HEK293 (cell line): ENCODE measurements at regions not wholly inside any gene's neighbourhood (a gene's known extent, or its start where the extent isn't known, plus 50 kb on each side); places are given as distances from the start of the nearest gene placed in this dataset.

Experiments used
- CTCF ChIA-PET: fragments of 350-600 bp; formaldehyde crosslinking; extraction: SDS; loops from one replicate; lab custom pipeline; 2021; ENCODE audit warnings: antibody characterized with exemption; lab: Yijun Ruan, JAX
- POLR2A ChIA-PET: fragments of 300-600 bp; formaldehyde crosslinking; extraction: SDS; loops from one replicate; lab custom pipeline; 2020; ENCODE audit warnings: antibody characterized with exemption, inconsistent platforms; lab: Yijun Ruan, JAX
- H3K27ac ChIP-seq: fragments of 200-500 bp; sonication (Bioruptor generic); 2 replicates; pipeline ENCODE4 v1.5.1; 2014; ENCODE audit warnings: low read depth, low read length, control low read depth, inconsistent platforms; ENCODE audit errors: extremely low read depth
- H3K36me3 ChIP-seq, 2 experiments: fragments of 200-500 bp in 1 of 2; sonication (Bioruptor generic) in 1 of 2; 1 replicate in 1 of 2; 2 replicates in 1 of 2; pipeline ENCODE4 v1.5.1; 2014 to 2017; ENCODE audit warnings: inconsistent platforms in 2 of 2, low read length in 2 of 2; ENCODE audit not compliant: control insufficient read depth in 2 of 2, insufficient read depth in 1 of 2
- H3K4me1 ChIP-seq: fragments of 200-500 bp; sonication (Bioruptor generic); 2 replicates; pipeline ENCODE4 v1.5.1; 2014; ENCODE audit warnings: mild to moderate bottlenecking, low read length, inconsistent platforms; ENCODE audit not compliant: control insufficient read depth, insufficient read depth
- H3K4me3 ChIP-seq: 2 replicates; pipeline ENCODE4 v1.5.1; 2011; ENCODE audit warnings: low read depth, mild to moderate bottlenecking, control low read depth, low read length, moderate library complexity
- H3K9me3 ChIP-seq: fragments of 200-500 bp; sonication (Bioruptor generic); 2 replicates; pipeline ENCODE4 v1.5.1; 2014; ENCODE audit warnings: low read depth, low read length, inconsistent platforms; ENCODE audit not compliant: control insufficient read depth, insufficient read depth
- GLIS2 ChIP-seq: fragments of 450-650 bp; formaldehyde crosslinking; IDR thresholded peaks from 2 replicates; pipeline ENCODE4 v1.5.1; 2016; ENCODE audit warnings: missing biosample characterization, missing genetic modification characterization
- ZBTB1 ChIP-seq: fragments of 450-650 bp; formaldehyde crosslinking; IDR thresholded peaks from 2 replicates; pipeline ENCODE4 v1.5.1; 2016; ENCODE audit warnings: missing biosample characterization, missing genetic modification characterization
- ZBTB21 ChIP-seq: fragments of 450-650 bp; formaldehyde crosslinking; IDR thresholded peaks from 2 replicates; pipeline ENCODE4 v1.5.1; 2017; ENCODE audit warnings: missing biosample characterization, missing genetic modification characterization
- ZIC2 ChIP-seq: fragments of 450-650 bp; formaldehyde crosslinking; IDR thresholded peaks from 2 replicates; pipeline ENCODE4 v1.5.1; 2016; ENCODE audit warnings: missing biosample characterization, missing genetic modification characterization
- ZNF10 ChIP-seq: fragments of 450-650 bp; formaldehyde crosslinking; IDR thresholded peaks from 2 replicates; pipeline ENCODE4 v1.5.1; 2017; ENCODE audit warnings: missing biosample characterization, missing genetic modification characterization
- ZNF138 ChIP-seq: fragments of 450-650 bp; formaldehyde crosslinking; IDR thresholded peaks from 2 replicates; pipeline ENCODE4 v1.5.1; 2016; ENCODE audit warnings: missing biosample characterization, missing genetic modification characterization, borderline replicate concordance
- ZNF155 ChIP-seq: fragments of 450-650 bp; formaldehyde crosslinking; IDR thresholded peaks from 2 replicates; pipeline ENCODE4 v1.5.1; 2016; ENCODE audit warnings: missing biosample characterization, missing genetic modification characterization
- ZNF19 ChIP-seq: fragments of 450-650 bp; formaldehyde crosslinking; IDR thresholded peaks from 2 replicates; pipeline ENCODE4; 2016; ENCODE audit warnings: missing biosample characterization, missing genetic modification characterization, low read depth
- ZNF211 ChIP-seq: fragments of 450-650 bp; formaldehyde crosslinking; IDR thresholded peaks from 2 replicates; pipeline ENCODE4 v1.5.1; 2016; ENCODE audit warnings: low read depth, missing biosample characterization, missing genetic modification characterization
- ZNF274 ChIP-seq, 2 experiments: fragments of 200-500 bp in 1 of 2; fragments of 450-650 bp in 1 of 2; sonication (Bioruptor generic) in 1 of 2; formaldehyde crosslinking in 1 of 2; IDR thresholded peaks; 2 replicates each; pipeline versions ENCODE4 v1.5.1 to v1.6.1; 2014 to 2016; ENCODE audit warnings: borderline replicate concordance in 1 of 2, inconsistent platforms in 1 of 2, low read length in 1 of 2, missing biosample characterization in 1 of 2, missing genetic modification characterization in 1 of 2
- ZNF311 ChIP-seq: fragments of 450-650 bp; formaldehyde crosslinking; IDR thresholded peaks from 2 replicates; pipeline ENCODE4 v1.5.1; 2017; ENCODE audit warnings: missing biosample characterization, missing genetic modification characterization, borderline replicate concordance
- ZNF433 ChIP-seq: fragments of 450-650 bp; formaldehyde crosslinking; IDR thresholded peaks from 2 replicates; pipeline ENCODE4 v1.5.1; 2016; ENCODE audit warnings: missing biosample characterization, missing genetic modification characterization, low read depth
- ZNF473 ChIP-seq: fragments of 450-650 bp; formaldehyde crosslinking; IDR thresholded peaks from 2 replicates; pipeline ENCODE4 v1.5.1; 2017; ENCODE audit warnings: missing biosample characterization, missing genetic modification characterization
- ZNF501 ChIP-seq: fragments of 450-650 bp; formaldehyde crosslinking; IDR thresholded peaks from 2 replicates; pipeline ENCODE4 v1.5.1; 2016; ENCODE audit warnings: missing biosample characterization, missing genetic modification characterization
- ZNF555 ChIP-seq: fragments of 450-650 bp; formaldehyde crosslinking; conservative IDR thresholded peaks from 2 replicates; pipeline ENCODE4 v1.5.1; 2017; ENCODE audit warnings: missing biosample characterization, mild to moderate bottlenecking, missing genetic modification characterization, inconsistent platforms
- ZNF585B ChIP-seq: fragments of 450-650 bp; formaldehyde crosslinking; IDR thresholded peaks from 2 replicates; pipeline ENCODE4 v1.5.1; 2016; ENCODE audit warnings: missing biosample characterization, missing genetic modification characterization
- ZNF664 ChIP-seq: fragments of 450-650 bp; formaldehyde crosslinking; IDR thresholded peaks from 2 replicates; pipeline ENCODE4 v1.5.1; 2016; ENCODE audit warnings: missing biosample characterization, missing genetic modification characterization
- ZNF677 ChIP-seq: fragments of 450-650 bp; IDR thresholded peaks from 2 replicates; pipeline ENCODE4 v1.5.0; 2018; ENCODE audit warnings: missing biosample characterization, mild to moderate bottlenecking, missing genetic modification characterization, moderate library complexity
- TF ChIP-seq, protein P1 (sequence below): fragments of 450-650 bp; formaldehyde crosslinking; IDR thresholded peaks from 2 replicates; pipeline ENCODE4 v1.5.1; 2016; ENCODE audit warnings: missing biosample characterization, missing genetic modification characterization
- TF ChIP-seq, protein P2 (sequence below): fragments of 450-650 bp; formaldehyde crosslinking; IDR thresholded peaks from 2 replicates; pipeline ENCODE4 v1.5.1; 2017; ENCODE audit warnings: missing biosample characterization, missing genetic modification characterization
- TF ChIP-seq, protein P3 (sequence below): IDR thresholded peaks from 2 replicates; pipeline ENCODE4 v1.6.1; 2011; ENCODE audit warnings: mild to moderate bottlenecking, low read depth, low read length, borderline replicate concordance
- TF ChIP-seq, protein P4 (sequence below): fragments of 450-650 bp; formaldehyde crosslinking; IDR thresholded peaks from 2 replicates; pipeline ENCODE4 v1.5.1; 2016; ENCODE audit warnings: missing biosample characterization, missing genetic modification characterization
- TF ChIP-seq, protein P5 (sequence below): fragments of 450-650 bp; formaldehyde crosslinking; IDR thresholded peaks from 2 replicates; pipeline ENCODE4 v1.5.1; 2017; ENCODE audit warnings: missing biosample characterization, missing genetic modification characterization
- TF ChIP-seq, protein P6 (sequence below): fragments of 450-650 bp; formaldehyde crosslinking; IDR thresholded peaks from 2 replicates; pipeline ENCODE4 v1.5.1; 2016; ENCODE audit warnings: missing biosample characterization, missing genetic modification characterization, borderline replicate concordance
- TF ChIP-seq, protein P7 (sequence below): fragments of 450-650 bp; formaldehyde crosslinking; IDR thresholded peaks from 2 replicates; pipeline ENCODE4 v1.5.1; 2016; ENCODE audit warnings: missing biosample characterization, missing genetic modification characterization

DNA sequence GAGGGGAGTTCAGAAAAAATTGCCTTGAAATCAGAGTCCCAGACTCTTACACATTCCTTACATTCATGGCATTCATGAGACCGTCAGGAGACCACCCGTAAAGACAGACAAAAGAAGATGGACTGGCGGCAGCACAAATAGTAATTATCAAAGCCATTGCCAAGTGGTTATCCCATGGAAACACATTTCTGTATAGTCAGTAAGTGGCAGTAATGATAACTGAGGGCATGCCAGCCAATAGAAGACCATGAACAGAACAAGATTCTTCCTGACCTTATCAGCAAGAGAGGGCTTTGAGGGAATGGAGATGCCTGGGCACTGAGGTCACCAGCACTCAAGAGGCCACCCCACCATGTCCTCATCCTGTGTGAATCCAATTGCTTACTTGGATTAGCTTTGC, 121.7 kb upstream of the HCCS start:
- Histone ChIP-seq H3K9me3 (no peaks in the 10 kb centered on the region), H3K4me1 (no peaks in the 10 kb centered on the region), H3K27ac (no peak overlapping the region), H3K4me3 (no peak overlapping the region), H3K36me3 (no peaks in the 10 kb centered on the region)
- ChIA-PET POLR2A (no interaction called here), CTCF (no interaction called here)
- TF ChIP-seq ZNF433 (tag by site-specific recombination) = no peak
- no peak for TF ChIP-seq ZNF677 (tag by site-specific recombination)
- TF ChIP-seq, protein P1, sequence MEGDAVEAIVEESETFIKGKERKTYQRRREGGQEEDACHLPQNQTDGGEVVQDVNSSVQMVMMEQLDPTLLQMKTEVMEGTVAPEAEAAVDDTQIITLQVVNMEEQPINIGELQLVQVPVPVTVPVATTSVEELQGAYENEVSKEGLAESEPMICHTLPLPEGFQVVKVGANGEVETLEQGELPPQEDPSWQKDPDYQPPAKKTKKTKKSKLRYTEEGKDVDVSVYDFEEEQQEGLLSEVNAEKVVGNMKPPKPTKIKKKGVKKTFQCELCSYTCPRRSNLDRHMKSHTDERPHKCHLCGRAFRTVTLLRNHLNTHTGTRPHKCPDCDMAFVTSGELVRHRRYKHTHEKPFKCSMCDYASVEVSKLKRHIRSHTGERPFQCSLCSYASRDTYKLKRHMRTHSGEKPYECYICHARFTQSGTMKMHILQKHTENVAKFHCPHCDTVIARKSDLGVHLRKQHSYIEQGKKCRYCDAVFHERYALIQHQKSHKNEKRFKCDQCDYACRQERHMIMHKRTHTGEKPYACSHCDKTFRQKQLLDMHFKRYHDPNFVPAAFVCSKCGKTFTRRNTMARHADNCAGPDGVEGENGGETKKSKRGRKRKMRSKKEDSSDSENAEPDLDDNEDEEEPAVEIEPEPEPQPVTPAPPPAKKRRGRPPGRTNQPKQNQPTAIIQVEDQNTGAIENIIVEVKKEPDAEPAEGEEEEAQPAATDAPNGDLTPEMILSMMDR (tag by site-specific recombination) = no peak
- TF ChIP-seq ZNF585B (tag by site-specific recombination) = no peak
- TF ChIP-seq ZNF19 (tag by site-specific recombination) = no peak
- TF ChIP-seq ZBTB21 = no peak
- no peak for TF ChIP-seq ZNF473 (tag by site-specific recombination)
- TF ChIP-seq ZBTB1 (tag by site-specific recombination) = no peak
- no peak for TF ChIP-seq ZNF10 (tag by site-specific recombination)
- TF ChIP-seq ZNF664 = no peak
- no peak for TF ChIP-seq ZNF138 (tag by site-specific recombination)

DNA sequence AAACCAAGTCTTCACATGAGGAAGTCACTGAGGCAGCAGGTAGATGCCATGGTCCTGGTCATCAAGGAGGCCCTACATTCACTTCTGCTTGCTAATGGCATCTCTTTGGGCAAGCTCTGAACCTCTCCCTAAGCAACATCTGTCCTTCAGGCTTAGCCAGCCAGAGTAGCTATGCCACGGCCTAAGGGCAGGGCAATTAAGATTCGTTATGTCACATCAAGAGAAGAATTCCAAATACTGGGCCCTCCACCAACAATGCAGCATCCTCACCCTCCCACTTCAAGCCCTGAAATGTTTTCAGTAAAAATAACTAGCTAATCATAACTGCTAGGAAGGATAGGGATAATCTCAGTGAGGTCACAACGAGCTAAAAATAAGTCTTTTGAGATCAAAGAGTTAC, 120.7 kb upstream of the HCCS start:
- POLR2A ChIA-PET = no interaction called here
- no peaks in the 10 kb centered on the region for H3K9me3 ChIP-seq
- H3K27ac ChIP-seq = no peak overlapping the region
- H3K36me3 ChIP-seq = no peaks in the 10 kb centered on the region
- no peak overlapping the region for H3K4me3 ChIP-seq
- CTCF ChIA-PET = interaction anchor here (0.6 to 1.1 kb wide), 2 partner anchors 8 to 221 kb away, joined by 5 read pairs; no protein-coding TSS in a partner anchor
- H3K4me1 ChIP-seq = no peaks in the 10 kb centered on the region
- TF ChIP-seq ZNF555 (tag by site-specific recombination) (no peak), ZIC2 (no peak), GLIS2 (tag by site-specific recombination) (no peak), ZNF311 (tag by site-specific recombination) (no peak), ZNF155 (tag by site-specific recombination) (no peak), ZNF274 (IDR thresholded peaks at IDR 0.05; ENCODE audit: low read length) (no peak), ZNF274 (tag by site-specific recombination; IDR thresholded peaks at IDR 0.05; ENCODE audit: borderline replicate concordance) (no peak), ZNF501 (no peak), ZNF211 (tag by site-specific recombination) (no peak)
- TF ChIP-seq, protein P2, sequence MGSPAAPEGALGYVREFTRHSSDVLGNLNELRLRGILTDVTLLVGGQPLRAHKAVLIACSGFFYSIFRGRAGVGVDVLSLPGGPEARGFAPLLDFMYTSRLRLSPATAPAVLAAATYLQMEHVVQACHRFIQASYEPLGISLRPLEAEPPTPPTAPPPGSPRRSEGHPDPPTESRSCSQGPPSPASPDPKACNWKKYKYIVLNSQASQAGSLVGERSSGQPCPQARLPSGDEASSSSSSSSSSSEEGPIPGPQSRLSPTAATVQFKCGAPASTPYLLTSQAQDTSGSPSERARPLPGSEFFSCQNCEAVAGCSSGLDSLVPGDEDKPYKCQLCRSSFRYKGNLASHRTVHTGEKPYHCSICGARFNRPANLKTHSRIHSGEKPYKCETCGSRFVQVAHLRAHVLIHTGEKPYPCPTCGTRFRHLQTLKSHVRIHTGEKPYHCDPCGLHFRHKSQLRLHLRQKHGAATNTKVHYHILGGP (tag by site-specific recombination) = no peak
- TF ChIP-seq, protein P3, sequence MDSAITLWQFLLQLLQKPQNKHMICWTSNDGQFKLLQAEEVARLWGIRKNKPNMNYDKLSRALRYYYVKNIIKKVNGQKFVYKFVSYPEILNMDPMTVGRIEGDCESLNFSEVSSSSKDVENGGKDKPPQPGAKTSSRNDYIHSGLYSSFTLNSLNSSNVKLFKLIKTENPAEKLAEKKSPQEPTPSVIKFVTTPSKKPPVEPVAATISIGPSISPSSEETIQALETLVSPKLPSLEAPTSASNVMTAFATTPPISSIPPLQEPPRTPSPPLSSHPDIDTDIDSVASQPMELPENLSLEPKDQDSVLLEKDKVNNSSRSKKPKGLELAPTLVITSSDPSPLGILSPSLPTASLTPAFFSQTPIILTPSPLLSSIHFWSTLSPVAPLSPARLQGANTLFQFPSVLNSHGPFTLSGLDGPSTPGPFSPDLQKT = no peak
- TF ChIP-seq, protein P4, sequence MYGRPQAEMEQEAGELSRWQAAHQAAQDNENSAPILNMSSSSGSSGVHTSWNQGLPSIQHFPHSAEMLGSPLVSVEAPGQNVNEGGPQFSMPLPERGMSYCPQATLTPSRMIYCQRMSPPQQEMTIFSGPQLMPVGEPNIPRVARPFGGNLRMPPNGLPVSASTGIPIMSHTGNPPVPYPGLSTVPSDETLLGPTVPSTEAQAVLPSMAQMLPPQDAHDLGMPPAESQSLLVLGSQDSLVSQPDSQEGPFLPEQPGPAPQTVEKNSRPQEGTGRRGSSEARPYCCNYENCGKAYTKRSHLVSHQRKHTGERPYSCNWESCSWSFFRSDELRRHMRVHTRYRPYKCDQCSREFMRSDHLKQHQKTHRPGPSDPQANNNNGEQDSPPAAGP (tag by site-specific recombination) = no peak
- TF ChIP-seq, protein P5, sequence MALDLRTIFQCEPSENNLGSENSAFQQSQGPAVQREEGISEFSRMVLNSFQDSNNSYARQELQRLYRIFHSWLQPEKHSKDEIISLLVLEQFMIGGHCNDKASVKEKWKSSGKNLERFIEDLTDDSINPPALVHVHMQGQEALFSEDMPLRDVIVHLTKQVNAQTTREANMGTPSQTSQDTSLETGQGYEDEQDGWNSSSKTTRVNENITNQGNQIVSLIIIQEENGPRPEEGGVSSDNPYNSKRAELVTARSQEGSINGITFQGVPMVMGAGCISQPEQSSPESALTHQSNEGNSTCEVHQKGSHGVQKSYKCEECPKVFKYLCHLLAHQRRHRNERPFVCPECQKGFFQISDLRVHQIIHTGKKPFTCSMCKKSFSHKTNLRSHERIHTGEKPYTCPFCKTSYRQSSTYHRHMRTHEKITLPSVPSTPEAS (tag by site-specific recombination) = no peak
- TF ChIP-seq, protein P6, sequence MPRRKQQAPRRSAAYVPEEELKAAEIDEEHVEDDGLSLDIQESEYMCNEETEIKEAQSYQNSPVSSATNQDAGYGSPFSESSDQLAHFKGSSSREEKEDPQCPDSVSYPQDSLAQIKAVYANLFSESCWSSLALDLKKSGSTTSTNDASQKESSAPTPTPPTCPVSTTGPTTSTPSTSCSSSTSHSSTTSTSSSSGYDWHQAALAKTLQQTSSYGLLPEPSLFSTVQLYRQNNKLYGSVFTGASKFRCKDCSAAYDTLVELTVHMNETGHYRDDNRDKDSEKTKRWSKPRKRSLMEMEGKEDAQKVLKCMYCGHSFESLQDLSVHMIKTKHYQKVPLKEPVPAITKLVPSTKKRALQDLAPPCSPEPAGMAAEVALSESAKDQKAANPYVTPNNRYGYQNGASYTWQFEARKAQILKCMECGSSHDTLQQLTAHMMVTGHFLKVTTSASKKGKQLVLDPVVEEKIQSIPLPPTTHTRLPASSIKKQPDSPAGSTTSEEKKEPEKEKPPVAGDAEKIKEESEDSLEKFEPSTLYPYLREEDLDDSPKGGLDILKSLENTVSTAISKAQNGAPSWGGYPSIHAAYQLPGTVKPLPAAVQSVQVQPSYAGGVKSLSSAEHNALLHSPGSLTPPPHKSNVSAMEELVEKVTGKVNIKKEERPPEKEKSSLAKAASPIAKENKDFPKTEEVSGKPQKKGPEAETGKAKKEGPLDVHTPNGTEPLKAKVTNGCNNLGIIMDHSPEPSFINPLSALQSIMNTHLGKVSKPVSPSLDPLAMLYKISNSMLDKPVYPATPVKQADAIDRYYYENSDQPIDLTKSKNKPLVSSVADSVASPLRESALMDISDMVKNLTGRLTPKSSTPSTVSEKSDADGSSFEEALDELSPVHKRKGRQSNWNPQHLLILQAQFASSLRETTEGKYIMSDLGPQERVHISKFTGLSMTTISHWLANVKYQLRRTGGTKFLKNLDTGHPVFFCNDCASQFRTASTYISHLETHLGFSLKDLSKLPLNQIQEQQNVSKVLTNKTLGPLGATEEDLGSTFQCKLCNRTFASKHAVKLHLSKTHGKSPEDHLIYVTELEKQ (tag by site-specific recombination) = no peak
- TF ChIP-seq, protein P7, sequence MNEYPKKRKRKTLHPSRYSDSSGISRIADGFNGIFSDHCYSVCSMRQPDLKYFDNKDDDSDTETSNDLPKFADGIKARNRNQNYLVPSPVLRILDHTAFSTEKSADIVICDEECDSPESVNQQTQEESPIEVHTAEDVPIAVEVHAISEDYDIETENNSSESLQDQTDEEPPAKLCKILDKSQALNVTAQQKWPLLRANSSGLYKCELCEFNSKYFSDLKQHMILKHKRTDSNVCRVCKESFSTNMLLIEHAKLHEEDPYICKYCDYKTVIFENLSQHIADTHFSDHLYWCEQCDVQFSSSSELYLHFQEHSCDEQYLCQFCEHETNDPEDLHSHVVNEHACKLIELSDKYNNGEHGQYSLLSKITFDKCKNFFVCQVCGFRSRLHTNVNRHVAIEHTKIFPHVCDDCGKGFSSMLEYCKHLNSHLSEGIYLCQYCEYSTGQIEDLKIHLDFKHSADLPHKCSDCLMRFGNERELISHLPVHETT (tag by site-specific recombination) = no peak
